ENCODE measurements at regions not wholly inside any gene's neighbourhood (a gene's known extent, or its start where the extent isn't known, plus 50 kb on each side); places are given as distances from the start of the nearest gene placed in this dataset.

GRCh38 chr2:51881673-51882072, 849.7 kb upstream of the NRXN1 start:
- Histone ChIP-seq H3K27ac (no peak overlapping the region), H3K27me3 (no peaks in the 10 kb centered on the region), H3K36me3 (no peaks in the 10 kb centered on the region), H3K4me3 (ENCODE audit: low read depth in 1 of 2, low read length in 1 of 2) (no peak overlapping the region), H3K9me3 (no peaks in the 10 kb centered on the region), H3K4me1 (ENCODE audit: control insufficient read depth in 1 of 2, insufficient read depth in 1 of 2, low read depth in 1 of 2, low read length in 1 of 2) (no peaks in the 10 kb centered on the region)
- no peak for TF ChIP-seq CTCF (IDR thresholded peaks at IDR 0.05)

- Histone ChIP-seq H3K4me1 (ENCODE audit: control insufficient read depth in 1 of 2, insufficient read depth in 1 of 2, low read depth in 1 of 2, low read length in 1 of 2) (no peaks in the 10 kb centered on the region), H3K4me3 (ENCODE audit: low read depth in 1 of 2, low read length in 1 of 2) (no peak overlapping the region), H3K36me3 (no peaks in the 10 kb centered on the region), H3K27me3 (no peaks in the 10 kb centered on the region), H3K9me3 (no peaks in the 10 kb centered on the region), H3K27ac (no peak overlapping the region)
- no peak for TF ChIP-seq CTCF (IDR thresholded peaks at IDR 0.05)
Observed at GRCh38 chr2:51880153-51880552, 848.2 kb upstream of the NRXN1 start.

GRCh38 chr2:51866361-51866760, 834.4 kb upstream of the NRXN1 start:
- no peak overlapping the region for H3K27ac ChIP-seq
- H3K36me3 ChIP-seq, result no peaks in the 10 kb centered on the region
- no peaks in the 10 kb centered on the region for H3K27me3 ChIP-seq
- no peaks in the 10 kb centered on the region for H3K9me3 ChIP-seq
- no peaks in the 10 kb centered on the region for H3K4me1 ChIP-seq (ENCODE audit: control insufficient read depth in 1 of 2, insufficient read depth in 1 of 2, low read depth in 1 of 2, low read length in 1 of 2)
- no peak overlapping the region for H3K4me3 ChIP-seq (ENCODE audit: low read depth in 1 of 2, low read length in 1 of 2)
- no peak for TF ChIP-seq CTCF (IDR thresholded peaks at IDR 0.05)

GRCh38 chr2:51859260-51859659, 827.3 kb upstream of the NRXN1 start:
- Histone ChIP-seq H3K36me3 (no peaks in the 10 kb centered on the region), H3K4me1 (ENCODE audit: control insufficient read depth in 1 of 2, insufficient read depth in 1 of 2, low read depth in 1 of 2, low read length in 1 of 2) (no peaks in the 10 kb centered on the region), H3K27ac (no peak overlapping the region), H3K4me3 (ENCODE audit: low read depth in 1 of 2, low read length in 1 of 2) (no peak overlapping the region), H3K9me3 (no peaks in the 10 kb centered on the region), H3K27me3 (no peaks in the 10 kb centered on the region)
- TF ChIP-seq CTCF (IDR thresholded peaks at IDR 0.05), result no peak

- H3K4me3 ChIP-seq (ENCODE audit: low read depth in 1 of 2, low read length in 1 of 2), result no peak overlapping the region
- no peak for TF ChIP-seq CTCF (IDR thresholded peaks at IDR 0.05)
- no peaks in the 10 kb centered on the region for H3K4me1 ChIP-seq (ENCODE audit: control insufficient read depth in 1 of 2, insufficient read depth in 1 of 2, low read depth in 1 of 2, low read length in 1 of 2)
Observed at GRCh38 chr2:51855683-51856082, 823.8 kb upstream of the NRXN1 start.

GRCh38 chr2:51846796-51847195, 814.9 kb upstream of the NRXN1 start:
- Histone ChIP-seq H3K36me3 (no peaks in the 10 kb centered on the region), H3K4me3 (ENCODE audit: low read depth in 1 of 2, low read length in 1 of 2) (no peak overlapping the region), H3K27ac (no peak overlapping the region), H3K27me3 (no peaks in the 10 kb centered on the region), H3K4me1 (ENCODE audit: control insufficient read depth in 1 of 2, insufficient read depth in 1 of 2, low read depth in 1 of 2, low read length in 1 of 2) (no peaks in the 10 kb centered on the region), H3K9me3 (no peaks in the 10 kb centered on the region)
- TF ChIP-seq CTCF (IDR thresholded peaks at IDR 0.05), result no peak

More at GRCh38 chr2:51855683-51856082, 823.8 kb upstream of the NRXN1 start:
- Histone ChIP-seq H3K27ac (no peak overlapping the region), H3K9me3 (no peaks in the 10 kb centered on the region), H3K27me3 (no peaks in the 10 kb centered on the region), H3K36me3 (no peaks in the 10 kb centered on the region)
